ENCODE measurements at regions not wholly inside any gene's neighbourhood (a gene's known extent, or its start where the extent isn't known, plus 50 kb on each side); places are given as distances from the start of the nearest gene placed in this dataset.

- no peak for DNase-seq
Measured at GRCh38 chr11:27904358-27905055, 203.4 kb downstream of the KIF18A start.

GRCh38 chr11:27902981-27903624, 202.8 kb upstream of the BDNF start:
- DNase-seq: no peak

- DNase-seq: no peak
Measured at GRCh38 chr11:27898166-27898565, 197.9 kb upstream of the BDNF start.

GRCh38 chr11:27896096-27896495, 195.8 kb upstream of the BDNF start:
- DNase-seq: no peak

- no peak for DNase-seq
Measured at GRCh38 chr11:27894552-27894951, 194.3 kb upstream of the BDNF start.

- DNase-seq: no peak
Measured at GRCh38 chr11:27886857-27887256, 186.6 kb upstream of the BDNF start.

- no peak for DNase-seq
Measured at GRCh38 chr11:27882066-27882697, 181.9 kb upstream of the BDNF start.

GRCh38 chr11:27875831-27876775, 175.8 kb upstream of the BDNF start:
- DNase-seq: no peak

GRCh38 chr11:27874998-27875830, 175.0 kb upstream of the BDNF start:
- no peak for DNase-seq

- DNase-seq: no peak
Measured at GRCh38 chr11:27873664-27874063, 173.4 kb upstream of the BDNF start.

GRCh38 chr11:27871056-27871455, 170.8 kb upstream of the BDNF start:
- no peak for DNase-seq

GRCh38 chr11:27869701-27870100, 169.4 kb upstream of the BDNF start:
- DNase-seq: no peak

- no peak for DNase-seq
Measured at GRCh38 chr11:27868709-27869108, 168.5 kb upstream of the BDNF start.

GRCh38 chr11:27868226-27868625, 168.0 kb upstream of the BDNF start:
- DNase-seq: no peak

- no peak for DNase-seq
Measured at GRCh38 chr11:27865105-27865504, 164.8 kb upstream of the BDNF start.

GRCh38 chr11:27864611-27865010, 164.4 kb upstream of the BDNF start:
- DNase-seq: no peak

GRCh38 chr11:27864091-27864491, 163.8 kb upstream of the BDNF start:
- DNase-seq: no peak

- no peak for DNase-seq
Measured at GRCh38 chr11:27863637-27864036, 163.4 kb upstream of the BDNF start.

GRCh38 chr11:27861706-27862430, 161.6 kb upstream of the BDNF start:
- no peak for DNase-seq

- DNase-seq: no peak
Measured at GRCh38 chr11:27860811-27861210, 160.6 kb upstream of the BDNF start.

- no peak for DNase-seq
Measured at GRCh38 chr11:27858866-27859265, 158.6 kb upstream of the BDNF start.

GRCh38 chr11:27857588-27857987, 157.3 kb upstream of the BDNF start:
- no peak for DNase-seq
